Activated CD4-positive, CD25-positive, alpha-beta regulatory T cell treated with anti-CD3 and anti-CD28 coated beads, Interleukin-2, amount 50 U/mL, for 24 hours (primary cell): ENCODE measurements at regions not wholly inside any gene's neighbourhood (a gene's known extent, or its start where the extent isn't known, plus 50 kb on each side); places are given as distances from the start of the nearest gene placed in this dataset.
"Not testable (repeated sequence)": the region's sequence is repeated elsewhere in the genome, so short reads cannot be mapped to it uniquely, and the experiment has no call there.

Experiments
- ATAC-seq, 2 donors: fragments of 150-1000 bp; cut with Tn5 transposase; one replicate each; pipeline ENCODE4 v1.10.0; 2021; ENCODE audit warnings: mild to moderate bottlenecking in 1 of 2, moderate library complexity in 1 of 2

GRCh38 chr15:21261965-21262850 is 178.1 kb downstream of the POTEB3 start:
- peak in 1 of 2 donors; percentile 14 for ATAC-seq

- ATAC-seq = no peak
Measured at GRCh38 chr15:21261396-21261964, 178.8 kb downstream of the POTEB3 start.

GRCh38 chr15:21260966-21261395 is 179.3 kb downstream of the POTEB3 start:
- no peak for ATAC-seq

- ATAC-seq = not testable (repeated sequence)
Measured at GRCh38 chr15:21258635-21259034, 181.7 kb downstream of the POTEB3 start.

GRCh38 chr15:21249508-21250019 is 190.7 kb downstream of the POTEB3 start:
- not testable (repeated sequence) for ATAC-seq
